Left lung (tissue), 4 donors: ENCODE measurements at regions not wholly inside any gene's neighbourhood (a gene's known extent, or its start where the extent isn't known, plus 50 kb on each side); places are given as distances from the start of the nearest gene placed in this dataset.

Experiments used
- ATAC-seq: fragments of 200-7000 bp; cut with Tn5 transposase; one replicate; pipeline ENCODE4 v1.9.1; 2020; ENCODE audit warnings: moderate library complexity
- DNase-seq, 4 donors: peaks; one replicate each; pipeline ENCODE4 v3.0.0-alpha.2; 2013 to 2020
- H3K27ac ChIP-seq, 2 donors: fragments of 200-600 bp; sonication (generic) in 1 of 2; one replicate each; pipeline versions ENCODE4 v1.5.0 to v1.8.0; 2020 to 2021
- H3K27me3 ChIP-seq, 2 donors: fragments of 200-600 bp; sonication (generic) in 1 of 2; one replicate each; pipeline versions ENCODE4 v1.5.0 to v1.8.0; 2020 to 2021
- H3K36me3 ChIP-seq, 2 donors: fragments of 200-600 bp; sonication (generic) in 1 of 2; one replicate each; pipeline versions ENCODE4 v1.5.0 to v1.8.0; 2020 to 2021
- H3K4me1 ChIP-seq, 2 donors: fragments of 200-600 bp; one replicate each; pipeline ENCODE4 v1.8.0; 2021
- H3K4me3 ChIP-seq, 2 donors: fragments of 200-600 bp; sonication (generic) in 1 of 2; one replicate each; pipeline versions ENCODE4 v1.5.0 to v1.8.0; 2020 to 2021; ENCODE audit warnings: mild to moderate bottlenecking in 1 of 2
- H3K9me3 ChIP-seq, 2 donors: fragments of 200-600 bp; sonication (generic) in 1 of 2; one replicate each; pipeline versions ENCODE4 v1.5.0 to v1.8.0; 2020 to 2021
- intact Hi-C, 2 donors: fragments of 100-400 bp; cut with DNase I; formaldehyde crosslinking; loops; one replicate each; pipeline versions ENCODE4 v1.11.2 to v1.14.2; 2022
- TF ChIP-seq, protein P1 (sequence below), 2 donors: fragments of 200-600 bp; sonication (generic) in 1 of 2; IDR thresholded peaks; one replicate each; pipeline versions ENCODE4 v1.5.0 to v1.8.0; 2021; ENCODE audit warnings: antibody characterized with exemption in 2 of 2
- donor health status: DM: no; HTN: yes; CAD: no.
- donor health status: DM: no; HTN: no; CAD: no.

GRCh38 chr2:239723486-239724193 is 301.5 kb downstream of the NDUFA10 start:
- DNase-seq = peak in 1 of 4 donors; percentile 18
- Histone ChIP-seq H3K4me3 (no peak overlapping the region), H3K36me3 (no peaks in the 10 kb centered on the region), H3K9me3 (no peaks in the 10 kb centered on the region), H3K27me3 (no peaks in the 10 kb centered on the region), H3K27ac (no peak overlapping the region), H3K4me1 (no peaks in the 10 kb centered on the region)
- intact Hi-C loops = no loop called here
- no peak for ATAC-seq
- TF ChIP-seq, protein P1, sequence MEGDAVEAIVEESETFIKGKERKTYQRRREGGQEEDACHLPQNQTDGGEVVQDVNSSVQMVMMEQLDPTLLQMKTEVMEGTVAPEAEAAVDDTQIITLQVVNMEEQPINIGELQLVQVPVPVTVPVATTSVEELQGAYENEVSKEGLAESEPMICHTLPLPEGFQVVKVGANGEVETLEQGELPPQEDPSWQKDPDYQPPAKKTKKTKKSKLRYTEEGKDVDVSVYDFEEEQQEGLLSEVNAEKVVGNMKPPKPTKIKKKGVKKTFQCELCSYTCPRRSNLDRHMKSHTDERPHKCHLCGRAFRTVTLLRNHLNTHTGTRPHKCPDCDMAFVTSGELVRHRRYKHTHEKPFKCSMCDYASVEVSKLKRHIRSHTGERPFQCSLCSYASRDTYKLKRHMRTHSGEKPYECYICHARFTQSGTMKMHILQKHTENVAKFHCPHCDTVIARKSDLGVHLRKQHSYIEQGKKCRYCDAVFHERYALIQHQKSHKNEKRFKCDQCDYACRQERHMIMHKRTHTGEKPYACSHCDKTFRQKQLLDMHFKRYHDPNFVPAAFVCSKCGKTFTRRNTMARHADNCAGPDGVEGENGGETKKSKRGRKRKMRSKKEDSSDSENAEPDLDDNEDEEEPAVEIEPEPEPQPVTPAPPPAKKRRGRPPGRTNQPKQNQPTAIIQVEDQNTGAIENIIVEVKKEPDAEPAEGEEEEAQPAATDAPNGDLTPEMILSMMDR (IDR thresholded peaks at IDR 0.05) = no peak

DNA sequence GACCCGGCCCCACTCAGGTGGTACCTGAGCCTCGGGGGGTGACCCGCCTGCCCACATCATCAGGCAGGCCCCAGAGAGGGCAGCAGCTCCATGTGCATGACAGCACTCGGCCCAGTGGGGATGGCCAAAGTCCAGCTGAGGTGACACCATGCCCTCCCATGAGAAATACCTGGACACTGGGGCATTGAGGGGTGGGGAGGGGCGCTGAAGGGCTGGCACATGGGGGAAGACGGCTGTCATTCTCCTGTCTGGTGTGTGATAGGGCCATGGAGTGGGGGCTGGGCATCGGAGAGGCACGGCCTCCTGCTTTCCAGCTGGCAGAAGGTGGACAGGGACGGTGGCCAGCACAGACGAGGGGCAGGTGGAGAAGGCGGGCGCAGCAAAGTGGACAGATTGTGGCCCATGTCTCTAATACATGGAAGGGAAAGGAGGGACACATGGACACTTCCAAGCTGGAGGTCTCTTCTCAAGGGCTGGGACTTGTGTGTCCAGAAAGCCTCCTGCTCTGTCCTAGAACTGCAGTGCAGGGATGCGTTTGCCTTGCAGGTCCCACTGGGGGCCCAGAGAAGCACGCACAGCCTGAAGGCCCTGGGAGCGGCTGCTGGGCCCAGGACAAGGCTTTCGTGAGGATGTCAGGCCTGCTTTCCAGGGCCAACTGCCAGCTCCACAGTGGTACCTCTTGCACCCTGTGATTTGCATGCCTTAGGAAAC is 302.2 kb downstream of the NDUFA10 start:
- no peak overlapping the region for H3K4me3 ChIP-seq
- no peak for ATAC-seq
- H3K27me3 ChIP-seq = no peaks in the 10 kb centered on the region
- no peaks in the 10 kb centered on the region for H3K9me3 ChIP-seq
- no peak for DNase-seq
- TF ChIP-seq, protein P1 (IDR thresholded peaks at IDR 0.05) = no peak
- no peak overlapping the region for H3K27ac ChIP-seq
- no peaks in the 10 kb centered on the region for H3K36me3 ChIP-seq
- no peaks in the 10 kb centered on the region for H3K4me1 ChIP-seq
- intact Hi-C loops = no loop called here

DNA sequence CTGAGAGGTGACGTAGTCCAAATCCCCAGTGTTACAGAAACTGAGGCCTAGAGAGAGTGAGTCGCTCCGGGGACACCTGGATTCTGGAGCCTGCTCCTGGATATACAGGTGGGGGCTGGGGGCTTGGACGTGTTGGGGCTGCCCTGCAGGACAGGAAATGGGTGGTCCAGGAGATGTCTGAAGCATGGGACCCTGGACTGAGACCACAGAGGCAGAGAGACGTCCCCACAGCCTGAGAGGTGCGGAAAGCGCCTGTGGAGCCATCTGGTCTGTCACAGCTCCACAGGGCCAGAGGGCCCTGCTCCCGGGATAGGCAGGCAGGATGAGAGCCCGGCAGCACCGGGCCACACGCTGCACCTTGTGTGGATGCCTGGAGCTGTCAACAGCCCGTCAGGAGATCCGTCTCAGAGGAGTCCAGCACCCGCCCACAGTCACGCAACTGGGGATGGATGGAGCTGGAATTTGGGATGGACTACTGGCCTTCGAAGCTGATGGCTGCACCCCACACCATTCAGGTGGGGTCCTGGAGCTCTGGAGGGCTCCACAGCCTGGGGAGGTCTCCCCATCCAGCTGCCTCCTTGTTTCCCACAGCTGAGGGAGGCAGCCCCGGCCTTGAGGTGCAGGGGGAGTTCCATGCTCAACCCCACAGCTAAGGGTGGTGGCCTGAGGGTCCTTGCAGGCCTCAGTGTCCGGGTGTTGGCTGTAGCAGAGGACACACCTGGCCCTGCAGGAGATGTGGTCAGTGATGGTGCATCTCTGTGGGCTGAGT is 303.0 kb downstream of the NDUFA10 start:
- Histone ChIP-seq H3K27me3 (no peaks in the 10 kb centered on the region), H3K27ac (no peak overlapping the region), H3K9me3 (no peaks in the 10 kb centered on the region), H3K4me1 (no peaks in the 10 kb centered on the region), H3K36me3 (no peaks in the 10 kb centered on the region), H3K4me3 (no peak overlapping the region)
- ATAC-seq (no peak), DNase-seq (no peak)
- intact Hi-C loops = no loop called here
- TF ChIP-seq, protein P1 (IDR thresholded peaks at IDR 0.05) = no peak

- H3K9me3 ChIP-seq = no peaks in the 10 kb centered on the region
- DNase-seq (no peak), ATAC-seq (no peak)
- no peaks in the 10 kb centered on the region for H3K4me1 ChIP-seq
- H3K36me3 ChIP-seq = no peaks in the 10 kb centered on the region
- H3K27me3 ChIP-seq = no peaks in the 10 kb centered on the region
- no peak overlapping the region for H3K27ac ChIP-seq
- H3K4me3 ChIP-seq = no peak overlapping the region
- TF ChIP-seq, protein P1 (IDR thresholded peaks at IDR 0.05) = no peak
- intact Hi-C loops = no loop called here
Measured at GRCh38 chr2:239721531-239721930, 303.6 kb downstream of the NDUFA10 start.
